GM12873 (cell line): ENCODE measurements at regions not wholly inside any gene's neighbourhood (a gene's known extent, or its start where the extent isn't known, plus 50 kb on each side); places are given as distances from the start of the nearest gene placed in this dataset.

Source experiments
- CTCF ChIP-seq: IDR thresholded peaks from 2 replicates; pipeline ENCODE4 v1.5.1; 2012; ENCODE audit warnings: low read depth, mild to moderate bottlenecking, moderate library complexity, low read length, control low read depth; ENCODE audit not compliant: insufficient read depth; ENCODE audit errors: missing control alignments

GRCh38 chr9:71349218-71349617 is 227.8 kb upstream of the TRPM3 start:
- TF ChIP-seq CTCF, result no peak

- no peak for TF ChIP-seq CTCF
These were observed 211.9 kb upstream of the TRPM3 start for GRCh38 chr9:71333321-71333720.

- no peak for TF ChIP-seq CTCF
These were observed 210.2 kb upstream of the TRPM3 start for GRCh38 chr9:71331603-71332002.

- no peak for TF ChIP-seq CTCF
These were observed 208.5 kb upstream of the TRPM3 start for GRCh38 chr9:71329873-71330272.

- TF ChIP-seq CTCF, result no peak
These were observed 204.9 kb upstream of the TRPM3 start for GRCh38 chr9:71326360-71326759.

- TF ChIP-seq CTCF, result no peak
These were observed 201.9 kb upstream of the TRPM3 start for GRCh38 chr9:71323357-71323756.

GRCh38 chr9:71322311-71322710 is 200.9 kb upstream of the TRPM3 start:
- no peak for TF ChIP-seq CTCF

GRCh38 chr9:71308454-71308853 is 187.0 kb upstream of the TRPM3 start:
- no peak for TF ChIP-seq CTCF
